ENCODE measurements at regions not wholly inside any gene's neighbourhood (a gene's known extent, or its start where the extent isn't known, plus 50 kb on each side); places are given as distances from the start of the nearest gene placed in this dataset.

DNA sequence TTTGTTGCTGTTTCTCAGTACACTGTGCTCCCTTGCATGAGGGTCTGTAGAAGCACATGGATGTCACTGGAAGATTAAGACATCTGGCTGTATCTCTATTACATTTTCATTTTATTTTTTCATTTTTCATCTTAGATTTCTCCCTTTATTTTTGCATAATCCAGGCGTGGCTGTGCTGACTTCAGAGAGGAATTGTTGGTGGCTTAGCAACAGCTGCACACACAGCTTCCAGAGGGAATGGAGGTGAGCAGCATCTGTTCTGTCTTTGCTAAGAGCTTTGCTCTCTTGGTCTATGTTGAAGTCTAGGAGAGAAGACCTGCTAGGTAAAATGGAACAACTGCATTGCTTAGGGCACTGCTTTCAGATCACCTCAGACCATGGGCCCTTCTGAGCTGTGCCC is 254.4 kb upstream of the SP4 start:
- no peak for DNase-seq (ENCODE audit: low read depth)
- TF ChIP-seq, protein P1, sequence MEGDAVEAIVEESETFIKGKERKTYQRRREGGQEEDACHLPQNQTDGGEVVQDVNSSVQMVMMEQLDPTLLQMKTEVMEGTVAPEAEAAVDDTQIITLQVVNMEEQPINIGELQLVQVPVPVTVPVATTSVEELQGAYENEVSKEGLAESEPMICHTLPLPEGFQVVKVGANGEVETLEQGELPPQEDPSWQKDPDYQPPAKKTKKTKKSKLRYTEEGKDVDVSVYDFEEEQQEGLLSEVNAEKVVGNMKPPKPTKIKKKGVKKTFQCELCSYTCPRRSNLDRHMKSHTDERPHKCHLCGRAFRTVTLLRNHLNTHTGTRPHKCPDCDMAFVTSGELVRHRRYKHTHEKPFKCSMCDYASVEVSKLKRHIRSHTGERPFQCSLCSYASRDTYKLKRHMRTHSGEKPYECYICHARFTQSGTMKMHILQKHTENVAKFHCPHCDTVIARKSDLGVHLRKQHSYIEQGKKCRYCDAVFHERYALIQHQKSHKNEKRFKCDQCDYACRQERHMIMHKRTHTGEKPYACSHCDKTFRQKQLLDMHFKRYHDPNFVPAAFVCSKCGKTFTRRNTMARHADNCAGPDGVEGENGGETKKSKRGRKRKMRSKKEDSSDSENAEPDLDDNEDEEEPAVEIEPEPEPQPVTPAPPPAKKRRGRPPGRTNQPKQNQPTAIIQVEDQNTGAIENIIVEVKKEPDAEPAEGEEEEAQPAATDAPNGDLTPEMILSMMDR (IDR thresholded peaks at IDR 0.05; ENCODE audit: low read depth, low read length, missing control alignments) = no peak
- H3K4me3 ChIP-seq (ENCODE audit: low read depth, low read length) = no peak overlapping the region

DNA sequence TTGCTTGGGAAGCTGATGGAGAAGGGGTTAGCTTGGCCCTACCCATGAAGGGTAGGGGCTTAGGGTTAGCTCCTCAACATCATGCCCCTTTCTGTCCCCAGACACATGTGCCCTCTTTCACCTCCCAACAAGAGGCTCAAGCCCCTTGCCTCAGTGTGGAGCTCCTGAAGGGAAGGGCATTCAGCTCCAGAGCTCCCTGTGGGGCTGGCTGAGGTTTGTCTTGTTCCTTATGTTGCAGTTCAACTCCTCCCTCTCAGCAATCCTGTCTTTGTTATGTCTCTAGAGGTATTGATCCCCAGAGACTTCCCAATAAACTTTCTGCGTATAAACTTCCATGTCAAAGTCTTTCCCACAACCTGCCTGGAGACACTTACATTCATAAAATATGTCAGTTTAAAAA is 252.2 kb upstream of the SP4 start:
- no peak overlapping the region for H3K4me3 ChIP-seq (ENCODE audit: low read depth, low read length)
- TF ChIP-seq, protein P1 (IDR thresholded peaks at IDR 0.05; ENCODE audit: low read depth, low read length, missing control alignments) = no peak
- DNase-seq (ENCODE audit: low read depth) = no peak

DNA sequence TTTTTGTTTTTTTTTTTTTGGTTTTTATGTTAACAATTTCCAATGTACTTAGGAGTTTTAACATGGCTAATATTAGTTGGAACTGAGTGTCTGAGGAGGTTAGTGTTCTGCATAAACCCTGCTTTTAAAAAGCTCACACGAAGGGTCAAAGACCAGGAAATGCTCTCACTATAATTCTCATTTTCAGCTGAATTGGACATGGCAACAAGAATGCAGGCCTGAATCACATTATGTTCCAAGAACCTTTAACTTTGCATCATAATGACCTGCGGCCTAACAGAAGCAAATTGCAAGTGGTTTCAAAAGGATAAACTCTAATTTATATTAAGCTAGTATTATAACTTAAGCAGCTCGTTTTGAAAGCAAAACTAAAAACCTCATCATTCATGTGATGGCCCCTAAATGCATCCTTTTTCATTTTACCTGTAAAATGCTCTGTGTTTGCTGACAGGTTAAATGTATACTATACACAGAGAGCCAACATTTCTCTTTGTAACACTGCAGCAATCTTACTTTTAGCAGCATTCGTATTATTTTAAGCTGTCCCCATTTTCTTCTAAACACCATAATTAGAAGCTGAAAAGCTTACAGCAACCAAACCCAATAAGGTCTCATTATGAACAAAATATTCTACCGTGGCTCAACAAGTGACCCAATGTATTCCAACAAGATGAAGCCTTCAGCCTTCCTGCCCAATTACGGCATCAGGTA is 242.8 kb upstream of the SP4 start:
- TF ChIP-seq, protein P1 (IDR thresholded peaks at IDR 0.05; ENCODE audit: low read depth, low read length, missing control alignments) = no peak
- no peak for DNase-seq (ENCODE audit: low read depth)
- no peak overlapping the region for H3K4me3 ChIP-seq (ENCODE audit: low read depth, low read length)

DNA sequence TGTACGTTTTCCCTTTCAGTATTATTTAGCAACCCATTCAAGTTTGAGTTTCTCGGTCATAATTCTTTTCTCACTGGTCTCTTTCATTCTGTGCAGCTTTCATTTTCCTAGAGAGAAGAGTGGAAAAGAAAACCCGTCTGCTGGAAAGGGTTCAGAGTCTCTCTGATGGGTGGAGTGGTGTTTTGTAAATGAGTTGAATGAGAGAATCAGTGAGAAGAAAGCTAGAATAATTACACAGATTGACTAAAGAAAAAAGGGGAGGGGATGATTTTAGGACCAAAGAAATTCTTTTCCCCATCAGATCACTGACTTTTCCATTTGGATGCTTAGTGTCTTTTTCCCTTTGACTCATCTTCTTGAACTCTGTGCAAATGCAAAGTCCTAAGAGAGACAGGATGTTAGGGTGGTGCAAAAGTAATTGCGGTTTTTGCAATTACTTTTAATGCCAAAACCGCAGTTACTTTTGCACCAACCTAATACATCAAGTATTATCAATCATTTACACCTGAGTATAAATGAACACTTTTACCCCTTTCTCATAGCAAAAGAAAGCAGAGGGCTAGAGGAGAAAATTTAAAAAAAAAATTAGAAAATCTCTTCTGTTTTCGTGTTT is 242.1 kb upstream of the SP4 start:
- TF ChIP-seq, protein P1 (IDR thresholded peaks at IDR 0.05; ENCODE audit: low read depth, low read length, missing control alignments) = no peak
- no peak for DNase-seq (ENCODE audit: low read depth)

DNA sequence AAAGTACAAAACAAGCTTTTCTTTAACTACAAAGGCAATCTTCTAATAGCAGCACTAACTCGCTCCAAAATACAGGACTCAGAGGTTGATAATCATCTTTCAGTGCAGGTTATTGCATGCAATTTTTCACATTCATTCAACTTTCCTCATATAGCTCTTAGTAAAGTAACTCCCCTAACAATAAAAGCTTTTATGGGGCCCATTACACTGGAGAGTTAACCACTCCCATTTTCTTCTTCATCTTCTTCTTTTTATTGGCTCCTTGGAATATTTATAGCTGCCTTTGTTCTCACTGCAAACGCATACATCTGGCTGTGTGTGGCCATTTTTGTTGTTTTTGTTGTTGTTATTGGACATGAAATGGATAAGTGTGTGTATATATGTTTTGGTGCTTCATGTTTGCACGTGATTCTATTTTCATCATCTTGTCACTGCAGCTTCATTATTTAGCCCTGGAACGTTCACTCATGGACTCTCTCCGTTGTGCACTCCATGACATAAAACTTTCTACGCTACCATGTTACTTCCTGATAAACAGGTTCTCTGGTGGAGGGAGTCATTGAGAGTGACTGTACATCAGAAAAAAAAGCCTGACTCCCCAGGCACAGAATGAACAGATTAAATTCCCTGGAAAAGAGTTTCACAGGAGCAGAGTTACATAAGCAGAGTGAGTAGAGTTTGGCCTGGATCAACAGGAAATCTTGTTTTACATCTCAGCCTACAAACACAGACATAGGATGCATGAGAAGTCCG is 236.4 kb upstream of the SP4 start:
- DNase-seq (ENCODE audit: low read depth) = no peak
- TF ChIP-seq, protein P1 (IDR thresholded peaks at IDR 0.05; ENCODE audit: low read depth, low read length, missing control alignments) = no peak
- no peak overlapping the region for H3K4me3 ChIP-seq (ENCODE audit: low read depth, low read length)

More for the DNA sequence above, 242.1 kb upstream of the SP4 start:
- no peak overlapping the region for H3K4me3 ChIP-seq (ENCODE audit: low read depth, low read length)

DNA sequence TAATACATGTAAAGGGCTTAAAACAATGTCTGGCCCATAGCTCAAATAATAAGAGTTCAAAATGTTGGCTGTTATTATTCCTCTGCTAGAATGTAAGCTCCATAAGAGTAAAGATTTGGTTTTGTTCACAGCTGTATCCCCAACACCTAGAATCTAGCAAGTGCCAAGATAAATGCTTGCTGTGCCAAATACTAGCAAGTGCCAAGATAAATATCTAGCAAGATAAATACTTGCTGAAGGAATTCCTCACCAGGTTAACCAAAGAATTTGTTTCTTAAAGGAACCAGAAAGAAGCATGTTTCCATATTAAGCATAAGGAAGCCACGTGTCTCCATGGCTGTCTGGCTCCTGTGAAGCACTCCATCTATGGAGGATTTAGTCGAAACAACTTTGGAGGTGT is 235.2 kb upstream of the SP4 start:
- no peak for DNase-seq (ENCODE audit: low read depth)
- TF ChIP-seq, protein P1 (IDR thresholded peaks at IDR 0.05; ENCODE audit: low read depth, low read length, missing control alignments) = no peak

More for the DNA sequence above, 235.2 kb upstream of the SP4 start:
- H3K4me3 ChIP-seq (ENCODE audit: low read depth, low read length) = no peak overlapping the region

Measured in GM12864 (cell line).